ENCODE measurements at regions not wholly inside any gene's neighbourhood (a gene's known extent, or its start where the extent isn't known, plus 50 kb on each side); places are given as distances from the start of the nearest gene placed in this dataset.

- TF ChIP-seq CTCF (IDR thresholded peaks at IDR 0.05) (no peak), EZH2 (IDR thresholded peaks at IDR 0.05) (no peak), EZH2phosphoT487 (IDR thresholded peaks at IDR 0.05) (no peak)
Observed at GRCh38 chr3:106263546-106263945, 394.7 kb upstream of the CBLB start.

Data from neural progenitor cell (in vitro differentiated cells).